GM12874 (cell line): ENCODE measurements at regions not wholly inside any gene's neighbourhood (a gene's known extent, or its start where the extent isn't known, plus 50 kb on each side); places are given as distances from the start of the nearest gene placed in this dataset.

Experiments
- TF ChIP-seq, protein P1 (sequence below): IDR thresholded peaks from 2 replicates; pipeline ENCODE4 v1.5.1; 2011; ENCODE audit warnings: low read depth, mild to moderate bottlenecking, control low read depth, low read length, moderate library complexity; ENCODE audit not compliant: insufficient read depth

DNA sequence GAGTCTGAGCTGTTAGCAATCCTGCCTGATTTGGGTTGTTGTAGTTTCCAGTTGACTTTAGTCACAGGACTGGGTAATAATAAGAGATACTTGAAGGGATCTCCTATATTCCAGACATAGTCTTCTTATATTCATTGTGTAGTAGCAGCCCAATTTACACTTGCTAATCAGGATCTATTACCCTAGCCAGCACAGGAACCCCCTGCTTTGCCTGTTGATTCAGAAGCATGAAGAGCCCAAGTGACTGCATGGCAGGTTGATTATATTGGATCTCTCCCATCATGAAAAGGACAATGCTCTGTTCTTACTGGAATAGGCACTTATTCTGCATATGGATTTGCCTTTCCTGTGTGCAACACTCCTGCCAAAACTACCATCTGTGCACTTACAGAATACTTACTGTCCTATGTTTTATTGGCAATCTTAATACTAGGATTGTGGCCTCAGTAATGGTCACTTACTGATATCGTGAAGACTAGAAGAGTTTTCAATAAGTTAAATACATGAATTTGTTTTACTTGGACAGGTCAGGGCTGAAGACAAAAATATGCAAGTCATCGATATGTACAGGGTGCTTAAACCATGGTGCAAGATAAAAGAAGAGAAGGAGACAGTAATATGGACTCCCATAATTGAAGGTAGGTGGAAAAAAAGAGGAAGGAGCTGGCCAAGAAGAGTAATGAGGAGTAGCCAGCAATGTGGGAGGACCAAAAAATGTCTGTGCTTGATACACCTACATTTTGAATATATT lies 304.1 kb downstream of the MCTP2 start:
- TF ChIP-seq, protein P1, sequence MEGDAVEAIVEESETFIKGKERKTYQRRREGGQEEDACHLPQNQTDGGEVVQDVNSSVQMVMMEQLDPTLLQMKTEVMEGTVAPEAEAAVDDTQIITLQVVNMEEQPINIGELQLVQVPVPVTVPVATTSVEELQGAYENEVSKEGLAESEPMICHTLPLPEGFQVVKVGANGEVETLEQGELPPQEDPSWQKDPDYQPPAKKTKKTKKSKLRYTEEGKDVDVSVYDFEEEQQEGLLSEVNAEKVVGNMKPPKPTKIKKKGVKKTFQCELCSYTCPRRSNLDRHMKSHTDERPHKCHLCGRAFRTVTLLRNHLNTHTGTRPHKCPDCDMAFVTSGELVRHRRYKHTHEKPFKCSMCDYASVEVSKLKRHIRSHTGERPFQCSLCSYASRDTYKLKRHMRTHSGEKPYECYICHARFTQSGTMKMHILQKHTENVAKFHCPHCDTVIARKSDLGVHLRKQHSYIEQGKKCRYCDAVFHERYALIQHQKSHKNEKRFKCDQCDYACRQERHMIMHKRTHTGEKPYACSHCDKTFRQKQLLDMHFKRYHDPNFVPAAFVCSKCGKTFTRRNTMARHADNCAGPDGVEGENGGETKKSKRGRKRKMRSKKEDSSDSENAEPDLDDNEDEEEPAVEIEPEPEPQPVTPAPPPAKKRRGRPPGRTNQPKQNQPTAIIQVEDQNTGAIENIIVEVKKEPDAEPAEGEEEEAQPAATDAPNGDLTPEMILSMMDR = no peak

DNA sequence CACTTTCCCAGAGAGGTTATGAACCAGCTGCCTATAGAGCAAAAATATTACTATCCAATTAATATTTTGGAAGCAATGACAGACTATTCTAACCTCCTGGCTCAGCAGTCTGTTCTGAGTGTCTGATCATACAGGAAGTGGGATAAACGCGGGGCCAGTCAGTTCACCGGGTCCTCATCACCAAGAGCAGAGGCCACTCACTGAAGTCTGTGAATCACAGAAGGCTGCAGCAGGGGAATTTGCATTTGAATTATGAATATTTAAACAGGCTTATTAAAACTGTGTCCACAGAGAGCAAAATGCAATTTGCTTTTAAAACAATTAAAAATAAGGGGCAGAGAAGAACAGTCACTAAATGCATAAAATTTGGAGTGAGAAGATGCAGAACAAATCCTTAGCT lies 305.2 kb downstream of the MCTP2 start:
- TF ChIP-seq, protein P1 = no peak

DNA sequence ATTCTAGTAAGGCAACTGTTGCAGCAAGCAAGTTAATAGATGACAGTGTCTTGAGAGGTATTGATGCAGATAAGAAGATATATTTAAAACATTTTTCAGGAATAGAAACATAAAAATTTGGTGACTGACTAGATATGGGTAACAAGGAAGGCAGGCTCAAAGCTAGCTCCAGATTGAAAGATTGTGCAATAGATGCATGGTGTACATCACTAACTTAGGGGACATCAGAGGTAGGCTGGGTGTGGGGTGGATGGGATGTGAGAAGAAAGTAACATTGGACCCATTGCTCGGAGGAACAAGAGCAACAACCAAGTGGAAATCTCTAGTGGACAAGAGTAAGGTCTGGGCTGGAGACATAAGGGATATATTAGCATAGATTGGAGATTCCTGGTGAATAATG lies 306.9 kb downstream of the MCTP2 start:
- TF ChIP-seq, protein P1 = no peak

DNA sequence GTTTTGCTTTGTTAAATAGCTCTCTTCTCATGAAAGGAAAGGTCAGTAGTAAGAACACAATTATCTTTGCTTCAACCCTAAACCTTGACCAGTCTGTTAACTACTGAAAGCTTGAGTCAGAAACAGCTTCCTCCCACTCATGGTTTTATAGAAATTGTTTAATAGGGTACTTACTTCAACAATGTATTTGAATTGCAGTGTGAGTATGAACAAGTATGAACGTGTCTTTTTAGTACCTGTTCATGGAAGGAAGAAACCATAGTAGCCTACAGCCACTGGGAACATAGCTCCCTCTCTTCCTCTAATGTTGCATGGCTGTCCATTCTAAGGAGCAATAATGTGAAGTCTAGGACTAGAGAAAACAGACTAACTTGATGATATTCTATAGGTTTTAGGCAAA lies 311.0 kb downstream of the MCTP2 start:
- TF ChIP-seq, protein P1 = no peak

DNA sequence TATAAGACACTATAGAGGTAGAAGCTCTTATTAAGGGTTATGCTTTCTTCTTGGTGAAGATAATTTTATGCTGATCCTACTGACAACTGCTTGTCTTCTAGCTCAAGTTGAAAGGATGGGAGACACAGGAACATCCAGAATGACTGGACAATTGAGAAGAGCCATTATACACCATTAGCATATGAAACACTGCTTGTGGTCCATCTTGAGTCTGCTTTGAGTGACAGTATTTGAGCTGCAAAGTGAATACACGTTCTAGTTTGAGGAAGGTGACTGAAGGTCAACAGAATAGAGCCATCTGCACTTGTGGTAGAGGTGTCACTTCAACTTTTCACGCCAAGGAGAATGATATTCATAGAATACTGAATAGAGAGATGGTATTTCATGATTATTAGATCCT lies 315.4 kb downstream of the MCTP2 start:
- TF ChIP-seq, protein P1 = no peak

DNA sequence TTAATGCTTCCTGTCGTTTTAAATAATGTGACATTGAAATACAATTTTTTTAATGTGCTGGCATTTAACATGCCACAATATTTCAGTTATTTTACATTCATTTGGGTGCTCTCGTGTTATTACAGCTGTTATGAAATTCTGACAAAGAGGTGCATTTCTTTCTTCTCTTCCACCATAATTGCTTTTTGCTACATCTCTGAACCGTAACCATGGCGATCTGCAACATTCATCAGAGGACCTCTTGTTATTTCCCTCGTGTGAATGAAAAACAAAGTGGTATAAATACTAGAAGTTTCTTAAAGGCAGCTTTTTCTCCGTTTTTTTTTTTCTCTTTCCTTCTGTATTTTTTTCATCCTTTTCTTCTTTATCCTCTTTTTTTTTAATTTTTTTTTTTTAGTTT lies 316.4 kb downstream of the MCTP2 start:
- TF ChIP-seq, protein P1 = no peak

DNA sequence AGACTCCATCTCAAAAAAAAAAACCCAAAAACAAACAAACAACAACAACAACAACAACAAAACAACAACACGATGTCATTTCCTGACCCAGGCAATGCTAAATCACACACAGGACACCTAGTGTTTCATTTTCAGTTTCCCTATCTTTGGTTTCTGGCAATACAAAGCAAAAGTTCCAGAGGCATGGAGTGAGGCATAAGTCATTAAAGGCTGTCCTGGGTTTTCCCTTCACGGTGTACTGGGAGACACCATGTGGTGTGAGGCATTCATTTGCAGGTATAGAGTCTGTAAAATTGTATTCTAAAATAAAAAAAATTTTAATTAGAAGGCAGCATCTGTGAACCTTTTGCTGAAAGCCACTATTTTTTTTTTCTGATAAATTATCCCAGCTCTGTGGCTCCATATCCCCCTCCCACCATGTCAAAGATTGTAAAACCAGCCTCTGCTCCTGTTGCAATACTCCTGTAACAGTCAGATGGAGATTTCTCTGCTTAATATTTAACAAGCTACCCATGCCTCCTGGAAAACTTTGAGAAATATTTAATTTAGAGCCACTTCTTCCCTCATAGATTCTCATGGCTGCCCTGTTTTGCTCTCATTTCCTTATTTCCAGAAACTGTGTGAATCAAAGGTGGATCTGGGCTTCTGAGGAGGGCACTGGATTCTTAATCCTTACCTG lies 324.6 kb downstream of the MCTP2 start:
- TF ChIP-seq, protein P1 = no peak
